Neutrophil (primary cell): ENCODE measurements at regions not wholly inside any gene's neighbourhood (a gene's known extent, or its start where the extent isn't known, plus 50 kb on each side); places are given as distances from the start of the nearest gene placed in this dataset.

Experiments used
- H3K27ac ChIP-seq: fragments of 200-600 bp; sonication (generic); 2 replicates; pipeline ENCODE4 v1.5.1; 2016; ENCODE audit warnings: mild to moderate bottlenecking, moderate library complexity
- H3K27me3 ChIP-seq: fragments of 200-600 bp; sonication (generic); 2 replicates; pipeline ENCODE4 v1.6.0; 2016; ENCODE audit warnings: mild to moderate bottlenecking
- H3K36me3 ChIP-seq: fragments of 200-600 bp; sonication (generic); 2 replicates; pipeline ENCODE4 v1.5.1; 2017
- H3K4me1 ChIP-seq, 2 experiments: fragments of 200-600 bp in 1 of 2; sonication (generic) in 1 of 2; 1 replicate in 1 of 2; 2 replicates in 1 of 2; pipeline versions ENCODE4 v1.5.1 to v1.6.1; 2013 to 2016; ENCODE audit warnings: low read depth in 1 of 2, low read length in 1 of 2, mild to moderate bottlenecking in 1 of 2, moderate library complexity in 1 of 2; ENCODE audit not compliant: control insufficient read depth in 1 of 2, insufficient read depth in 1 of 2
- H3K4me3 ChIP-seq, 2 experiments: fragments of 200-600 bp in 1 of 2; sonication (generic) in 1 of 2; 1 replicate in 1 of 2; 2 replicates in 1 of 2; pipeline ENCODE4 v1.5.1; 2013 to 2016; ENCODE audit warnings: low read depth in 1 of 2, low read length in 1 of 2, mild to moderate bottlenecking in 1 of 2, moderate library complexity in 1 of 2
- H3K9me3 ChIP-seq: fragments of 200-600 bp; sonication (generic); 2 replicates; pipeline ENCODE4 v1.5.1; 2016
- TF ChIP-seq, protein P1 (sequence below): fragments of 200-600 bp; sonication (generic); IDR thresholded peaks from 2 replicates; pipeline ENCODE4 v1.5.1; 2016; ENCODE audit warnings: antibody characterized with exemption

DNA sequence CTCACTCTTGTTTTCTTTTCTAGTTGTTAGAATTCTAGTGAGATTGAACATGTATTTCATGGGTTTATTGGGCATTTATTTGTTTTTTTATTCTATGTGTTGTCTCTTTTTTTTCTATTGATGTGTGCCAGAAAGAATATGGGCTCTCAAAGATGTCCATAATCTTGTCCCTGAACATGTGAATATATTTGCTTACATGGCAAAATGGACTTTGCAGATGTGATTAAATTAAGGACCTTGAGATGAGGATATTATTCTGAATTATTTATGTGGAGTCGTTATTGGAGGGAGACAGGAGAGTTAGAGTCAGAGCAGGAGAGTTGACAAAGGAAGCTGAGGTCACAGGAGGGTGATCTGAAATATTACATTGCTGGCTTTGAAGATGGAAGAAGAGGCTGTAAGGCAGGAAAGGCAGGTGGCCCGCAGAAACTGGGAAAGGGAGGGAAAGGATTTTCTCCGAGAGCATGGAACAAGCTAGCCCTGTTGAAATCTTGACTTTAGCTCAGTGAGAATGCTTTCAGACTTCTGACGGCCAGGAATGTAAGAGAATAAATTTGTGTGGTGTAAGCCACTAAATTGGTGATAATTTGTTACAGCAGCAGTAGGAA, 82.8 kb downstream of the NABP1 start:
- Histone ChIP-seq H3K36me3 (no peaks in the 10 kb centered on the region), H3K4me1 (peaks cover 0 to 8% of the 10 kb centered on the region in 2 experiments), H3K27me3 (no peaks in the 10 kb centered on the region), H3K4me3 (no peak overlapping the region), H3K27ac (no peak overlapping the region), H3K9me3 (no peaks in the 10 kb centered on the region)
- TF ChIP-seq, protein P1, sequence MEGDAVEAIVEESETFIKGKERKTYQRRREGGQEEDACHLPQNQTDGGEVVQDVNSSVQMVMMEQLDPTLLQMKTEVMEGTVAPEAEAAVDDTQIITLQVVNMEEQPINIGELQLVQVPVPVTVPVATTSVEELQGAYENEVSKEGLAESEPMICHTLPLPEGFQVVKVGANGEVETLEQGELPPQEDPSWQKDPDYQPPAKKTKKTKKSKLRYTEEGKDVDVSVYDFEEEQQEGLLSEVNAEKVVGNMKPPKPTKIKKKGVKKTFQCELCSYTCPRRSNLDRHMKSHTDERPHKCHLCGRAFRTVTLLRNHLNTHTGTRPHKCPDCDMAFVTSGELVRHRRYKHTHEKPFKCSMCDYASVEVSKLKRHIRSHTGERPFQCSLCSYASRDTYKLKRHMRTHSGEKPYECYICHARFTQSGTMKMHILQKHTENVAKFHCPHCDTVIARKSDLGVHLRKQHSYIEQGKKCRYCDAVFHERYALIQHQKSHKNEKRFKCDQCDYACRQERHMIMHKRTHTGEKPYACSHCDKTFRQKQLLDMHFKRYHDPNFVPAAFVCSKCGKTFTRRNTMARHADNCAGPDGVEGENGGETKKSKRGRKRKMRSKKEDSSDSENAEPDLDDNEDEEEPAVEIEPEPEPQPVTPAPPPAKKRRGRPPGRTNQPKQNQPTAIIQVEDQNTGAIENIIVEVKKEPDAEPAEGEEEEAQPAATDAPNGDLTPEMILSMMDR, result no peak

DNA sequence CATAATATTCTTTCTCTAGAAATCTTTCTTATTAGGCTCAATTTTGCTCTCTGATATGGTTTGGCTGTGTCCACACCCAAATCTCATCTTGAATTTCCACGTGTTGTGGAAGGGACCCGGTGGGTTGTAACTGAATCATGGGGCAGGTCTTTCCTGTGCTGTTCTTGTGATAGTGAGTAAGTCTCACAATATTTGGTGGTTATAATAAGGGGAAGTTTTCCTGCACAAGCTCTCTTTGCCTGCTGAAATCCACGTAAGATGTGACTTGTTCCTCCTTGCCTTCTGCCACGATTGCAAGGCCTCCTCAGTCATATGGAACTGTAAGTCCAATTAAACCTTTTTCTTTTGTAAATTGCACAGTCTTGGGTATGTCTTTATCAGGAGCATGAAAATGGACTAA, 73.8 kb downstream of the CAVIN2 start:
- Histone ChIP-seq H3K27me3 (no peaks in the 10 kb centered on the region), H3K27ac (no peak overlapping the region)
- TF ChIP-seq, protein P1, result no peak

DNA sequence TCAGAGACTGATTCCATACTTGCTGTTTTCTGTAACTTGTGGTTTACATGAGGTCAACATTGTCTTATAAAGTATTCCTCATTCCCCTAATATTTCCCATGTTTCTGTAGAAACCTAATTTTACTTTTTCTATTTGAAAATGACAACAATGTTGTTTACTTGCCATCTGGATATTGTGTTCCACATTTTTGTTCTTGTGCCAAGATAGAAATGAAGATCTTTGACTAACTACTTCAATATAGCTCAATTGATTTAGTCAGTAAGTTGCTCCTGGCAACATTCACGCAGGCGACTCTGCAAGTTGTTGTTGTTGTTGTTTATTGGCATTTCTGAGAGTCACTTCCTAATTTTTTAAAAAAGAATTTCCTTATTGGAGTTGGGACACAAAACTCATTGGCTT, 69.5 kb downstream of the CAVIN2 start:
- TF ChIP-seq, protein P1, result no peak
- no peaks in the 10 kb centered on the region for H3K27me3 ChIP-seq
- H3K36me3 ChIP-seq, result no peaks in the 10 kb centered on the region
- H3K9me3 ChIP-seq, result no peaks in the 10 kb centered on the region
- no peak overlapping the region for H3K27ac ChIP-seq
- no peak overlapping the region for H3K4me3 ChIP-seq
- no peaks in the 10 kb centered on the region for H3K4me1 ChIP-seq

More for the DNA sequence above, 73.8 kb downstream of the CAVIN2 start:
- H3K4me3 ChIP-seq, result no peak overlapping the region
- no peaks in the 10 kb centered on the region for H3K4me1 ChIP-seq
- no peaks in the 10 kb centered on the region for H3K9me3 ChIP-seq
- no peaks in the 10 kb centered on the region for H3K36me3 ChIP-seq

GRCh38 chr2:191778041-191778440, 68.8 kb downstream of the CAVIN2 start:
- TF ChIP-seq, protein P1, result no peak
- no peak overlapping the region for H3K4me3 ChIP-seq
- H3K9me3 ChIP-seq, result no peaks in the 10 kb centered on the region
- no peaks in the 10 kb centered on the region for H3K4me1 ChIP-seq
- no peaks in the 10 kb centered on the region for H3K36me3 ChIP-seq
- no peaks in the 10 kb centered on the region for H3K27me3 ChIP-seq
- H3K27ac ChIP-seq, result no peak overlapping the region

- H3K9me3 ChIP-seq, result no peaks in the 10 kb centered on the region
- no peaks in the 10 kb centered on the region for H3K4me1 ChIP-seq
- no peak overlapping the region for H3K4me3 ChIP-seq
- no peaks in the 10 kb centered on the region for H3K27me3 ChIP-seq
- H3K36me3 ChIP-seq, result no peaks in the 10 kb centered on the region
- TF ChIP-seq, protein P1, result no peak
- H3K27ac ChIP-seq, result no peak overlapping the region
Observed at GRCh38 chr2:191782351-191782750, 64.5 kb downstream of the CAVIN2 start.
